Kidney (tissue), 13 donors: ENCODE measurements at regions not wholly inside any gene's neighbourhood (a gene's known extent, or its start where the extent isn't known, plus 50 kb on each side); places are given as distances from the start of the nearest gene placed in this dataset.

ENCODE experiments used
- DNase-seq, 5 donors: peaks; one replicate each; pipeline ENCODE4 v3.0.0-alpha.2; 2013 to 2020
- FAIRE-seq: peaks from 2 replicates; lab custom pipeline; 2012; peaks lifted over from hg19 to GRCh38; lab: Jason Lieb, UNC
- H3K27ac ChIP-seq, 2 donors: one replicate each; pipeline ENCODE4 v1.7.0; 2013; ENCODE audit warnings: low read depth in 2 of 2, low read length in 2 of 2, inconsistent platforms in 1 of 2
- H3K27me3 ChIP-seq: one replicate; pipeline ENCODE4 v1.7.1; 2013; ENCODE audit warnings: low read length, inconsistent platforms; ENCODE audit not compliant: control insufficient read depth, insufficient read depth
- H3K36me3 ChIP-seq, 3 donors: one replicate each; pipeline versions ENCODE4 v1.7.0 to v1.7.1; 2013; ENCODE audit warnings: low read length in 3 of 3, control low read depth in 1 of 3, inconsistent platforms in 1 of 3; ENCODE audit not compliant: insufficient read depth in 3 of 3, control insufficient read depth in 2 of 3
- H3K4me1 ChIP-seq, 3 donors: one replicate each; pipeline versions ENCODE4 v1.7.0 to v1.7.1; 2013; ENCODE audit warnings: low read length in 3 of 3, inconsistent platforms in 1 of 3, low read depth in 1 of 3; ENCODE audit not compliant: control insufficient read depth in 2 of 3, insufficient read depth in 2 of 3
- H3K4me3 ChIP-seq, 3 donors: one replicate each; pipeline versions ENCODE4 v1.7.0 to v1.8.1; 2013; ENCODE audit warnings: low read length in 3 of 3, control low read depth in 1 of 3, inconsistent platforms in 1 of 3
- H3K9ac ChIP-seq, 3 donors: one replicate each; pipeline versions ENCODE4 v1.7.0 to v1.7.1; 2013; ENCODE audit warnings: low read length in 3 of 3, control low read depth in 1 of 3, inconsistent platforms in 1 of 3
- H3K9me3 ChIP-seq, 3 donors: one replicate each; pipeline versions ENCODE4 v1.7.0 to v1.7.1; 2013; ENCODE audit warnings: low read length in 3 of 3, control low read depth in 1 of 3, inconsistent platforms in 1 of 3; ENCODE audit not compliant: control insufficient read depth in 2 of 3, insufficient read depth in 1 of 3
- intact Hi-C: fragments of 100-400 bp; cut with DNase I; formaldehyde crosslinking; loops from one replicate; pipeline ENCODE4 v1.11.1; 2022
- TF ChIP-seq, protein P1 (sequence below): IDR thresholded peaks from 3 replicates; pipeline ENCODE4 v1.5.1; 2012; ENCODE audit warnings: mild to moderate bottlenecking, moderate library complexity, borderline replicate concordance; ENCODE audit not compliant: insufficient read depth; ENCODE audit errors: extremely low read depth
- donor health status: control.
- donor health status: control.
- donor health status: control.
- donor health status: control.
- donor health status: control.
- donor health status: DM: yes; HTN: yes; CAD: no.
- donor health status: Normal renal cell carcinoma (clear cell type).

DNA sequence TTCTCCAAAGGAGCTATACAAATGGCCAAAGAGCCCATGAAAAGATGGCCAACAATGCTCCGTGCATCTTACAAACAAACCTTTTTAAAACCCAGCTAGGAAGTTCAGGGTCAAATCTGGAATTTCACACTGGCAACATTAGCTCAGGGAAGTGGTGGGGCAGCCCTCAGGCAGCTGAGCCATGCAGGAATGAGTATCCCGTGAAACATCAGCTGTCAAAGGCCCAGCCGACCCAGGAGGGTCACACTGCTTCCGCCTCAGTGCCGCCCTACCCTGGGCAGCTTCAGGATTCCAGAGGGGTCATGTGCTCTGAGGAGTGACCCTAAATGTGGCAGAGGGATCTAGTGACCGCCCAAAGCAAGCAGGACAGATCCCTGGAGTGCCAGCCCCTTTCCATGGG lies 73.4 kb downstream of the LINC01488 start:
- TF ChIP-seq, protein P1, sequence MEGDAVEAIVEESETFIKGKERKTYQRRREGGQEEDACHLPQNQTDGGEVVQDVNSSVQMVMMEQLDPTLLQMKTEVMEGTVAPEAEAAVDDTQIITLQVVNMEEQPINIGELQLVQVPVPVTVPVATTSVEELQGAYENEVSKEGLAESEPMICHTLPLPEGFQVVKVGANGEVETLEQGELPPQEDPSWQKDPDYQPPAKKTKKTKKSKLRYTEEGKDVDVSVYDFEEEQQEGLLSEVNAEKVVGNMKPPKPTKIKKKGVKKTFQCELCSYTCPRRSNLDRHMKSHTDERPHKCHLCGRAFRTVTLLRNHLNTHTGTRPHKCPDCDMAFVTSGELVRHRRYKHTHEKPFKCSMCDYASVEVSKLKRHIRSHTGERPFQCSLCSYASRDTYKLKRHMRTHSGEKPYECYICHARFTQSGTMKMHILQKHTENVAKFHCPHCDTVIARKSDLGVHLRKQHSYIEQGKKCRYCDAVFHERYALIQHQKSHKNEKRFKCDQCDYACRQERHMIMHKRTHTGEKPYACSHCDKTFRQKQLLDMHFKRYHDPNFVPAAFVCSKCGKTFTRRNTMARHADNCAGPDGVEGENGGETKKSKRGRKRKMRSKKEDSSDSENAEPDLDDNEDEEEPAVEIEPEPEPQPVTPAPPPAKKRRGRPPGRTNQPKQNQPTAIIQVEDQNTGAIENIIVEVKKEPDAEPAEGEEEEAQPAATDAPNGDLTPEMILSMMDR, result no peak
- H3K4me1 ChIP-seq, result no peaks in the 10 kb centered on the region
- H3K36me3 ChIP-seq, result no peaks in the 10 kb centered on the region
- intact Hi-C loops, result no loop called here
- FAIRE-seq, result no peak
- no peak overlapping the region for H3K27ac ChIP-seq
- H3K27me3 ChIP-seq, result no peaks in the 10 kb centered on the region
- H3K9ac ChIP-seq, result no peak overlapping the region
- H3K4me3 ChIP-seq, result no peak overlapping the region
- peak in 4 of 5 donors; percentile 33 to 52 (median 40) for DNase-seq
- peaks cover 0 to 6% (median 0%) of the 10 kb centered on the region in 3 donors for H3K9me3 ChIP-seq

GRCh38 chr11:69557266-69557665 lies 75.8 kb downstream of the LINC01488 start:
- no peaks in the 10 kb centered on the region for H3K36me3 ChIP-seq
- H3K27ac ChIP-seq, result no peak overlapping the region
- TF ChIP-seq, protein P1, result no peak
- H3K4me1 ChIP-seq, result no peaks in the 10 kb centered on the region
- no peak overlapping the region for H3K4me3 ChIP-seq
- intact Hi-C loops, result no loop called here
- H3K9ac ChIP-seq, result no peak overlapping the region
- no peaks in the 10 kb centered on the region for H3K27me3 ChIP-seq
- DNase-seq (no peak), FAIRE-seq (no peak)
- H3K9me3 ChIP-seq, result no peaks in the 10 kb centered on the region

- FAIRE-seq (no peak), DNase-seq (no peak)
- TF ChIP-seq, protein P1, result no peak
- no peak overlapping the region for H3K4me3 ChIP-seq
- H3K27me3 ChIP-seq, result no peaks in the 10 kb centered on the region
- H3K27ac ChIP-seq, result no peak overlapping the region
- no peaks in the 10 kb centered on the region for H3K4me1 ChIP-seq
- intact Hi-C loops, result no loop called here
- H3K36me3 ChIP-seq, result no peaks in the 10 kb centered on the region
- H3K9ac ChIP-seq, result no peak overlapping the region
- no peaks in the 10 kb centered on the region for H3K9me3 ChIP-seq
Measured at GRCh38 chr11:69558519-69558941, 77.1 kb downstream of the LINC01488 start.

DNA sequence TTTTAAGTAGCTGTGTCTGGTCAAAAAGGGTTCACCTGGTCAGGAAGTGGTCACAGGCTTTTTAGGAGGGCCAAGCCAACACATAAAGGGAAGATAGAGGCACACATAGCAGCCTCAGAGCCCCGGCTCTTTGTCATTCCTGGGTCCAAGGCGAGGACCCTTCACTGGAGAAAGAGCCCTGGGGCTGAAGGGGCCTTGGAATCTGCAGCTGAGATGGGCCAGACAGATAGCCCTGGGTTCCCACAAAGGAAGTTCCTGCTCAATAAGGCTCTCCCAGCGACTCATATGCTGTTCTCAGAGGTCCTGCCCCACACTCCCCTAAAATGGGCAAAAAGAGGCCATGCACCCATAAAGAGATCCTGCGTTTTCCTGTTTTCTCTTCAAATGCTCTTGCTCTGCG lies 77.7 kb downstream of the LINC01488 start:
- no peak overlapping the region for H3K9ac ChIP-seq
- TF ChIP-seq, protein P1, result no peak
- no peaks in the 10 kb centered on the region for H3K9me3 ChIP-seq
- intact Hi-C loops, result no loop called here
- H3K27ac ChIP-seq, result no peak overlapping the region
- no peaks in the 10 kb centered on the region for H3K36me3 ChIP-seq
- H3K4me3 ChIP-seq, result no peak overlapping the region
- no peaks in the 10 kb centered on the region for H3K27me3 ChIP-seq
- H3K4me1 ChIP-seq, result no peaks in the 10 kb centered on the region
- FAIRE-seq (no peak), DNase-seq (no peak)
